GM12878 (cell line): ENCODE measurements at regions not wholly inside any gene's neighbourhood (a gene's known extent, or its start where the extent isn't known, plus 50 kb on each side); places are given as distances from the start of the nearest gene placed in this dataset.
A peak's percentile ranks its signal among the peaks of the same experiment; 100 is the strongest.

Experiments
- CEBPZ ChIP-seq: fragments of 150-350 bp; IDR thresholded peaks from 2 replicates; pipeline ENCODE4 v1.6.1; 2016; ENCODE audit warnings: low read depth, low read length
- CHD2 ChIP-seq: IDR thresholded peaks from 2 replicates; pipeline ENCODE4 v1.6.1; 2011; ENCODE audit warnings: low read depth, low read length, improper control_type of control experiment, borderline replicate concordance
- CREB1 ChIP-seq: IDR thresholded peaks from 2 replicates; pipeline ENCODE4 v1.6.1; 2012; ENCODE audit warnings: low read depth, mild to moderate bottlenecking, inconsistent platforms
- E2F8 ChIP-seq: fragments of 450-650 bp; IDR thresholded peaks from 2 replicates; pipeline ENCODE4 v1.6.1; 2018; ENCODE audit warnings: mild to moderate bottlenecking, low read depth, moderate library complexity; ENCODE audit not compliant: partially characterized antibody
- FOS ChIP-seq: IDR thresholded peaks from 3 replicates; pipeline ENCODE4 v1.6.1; 2011; ENCODE audit warnings: borderline replicate concordance; ENCODE audit not compliant: insufficient read length; ENCODE audit errors: extremely low read depth
- IKZF1 ChIP-seq: fragments of 450-650 bp; conservative IDR thresholded peaks from 2 replicates; pipeline ENCODE4 v1.6.1; 2017; ENCODE audit warnings: antibody characterized with exemption, mild to moderate bottlenecking
- IRF5 ChIP-seq: fragments of 450-650 bp; IDR thresholded peaks from 2 replicates; pipeline ENCODE4 v1.6.1; 2017; ENCODE audit warnings: borderline replicate concordance
- MYC ChIP-seq: IDR thresholded peaks from 2 replicates; pipeline ENCODE4 v1.6.1; 2011; ENCODE audit warnings: mild to moderate bottlenecking, low read length, moderate library complexity, inconsistent platforms; ENCODE audit not compliant: insufficient read depth, insufficient replicate concordance, insufficient read length, severe bottlenecking
- NBN ChIP-seq: fragments of 450-650 bp; IDR thresholded peaks from 2 replicates; pipeline ENCODE4 v1.6.1; 2016
- NFYA ChIP-seq: IDR thresholded peaks from 2 replicates; pipeline ENCODE4 v1.6.1; 2011; ENCODE audit warnings: low read depth, mild to moderate bottlenecking, low read length, improper control_type of control experiment, borderline replicate concordance
- PAX8 ChIP-seq: fragments of 450-650 bp; IDR thresholded peaks from 2 replicates; pipeline ENCODE4 v1.6.1; 2017; ENCODE audit warnings: mild to moderate bottlenecking, moderate library complexity
- PBX3 ChIP-seq: IDR thresholded peaks from 2 replicates; pipeline ENCODE4 v1.6.1; 2011; ENCODE audit warnings: mild to moderate bottlenecking, low read depth, low read length, moderate library complexity; ENCODE audit not compliant: insufficient replicate concordance
- POU2F2 ChIP-seq: IDR thresholded peaks from 3 replicates; pipeline ENCODE4 v1.6.1; 2011; ENCODE audit warnings: low read depth, mild to moderate bottlenecking, low read length, borderline replicate concordance
- RB1 ChIP-seq: fragments of 450-650 bp; formaldehyde crosslinking; IDR thresholded peaks from 2 replicates; pipeline ENCODE4 v1.6.1; 2017; ENCODE audit warnings: mild to moderate bottlenecking, borderline replicate concordance
- RFX5 ChIP-seq: IDR thresholded peaks from 2 replicates; pipeline ENCODE4 v1.6.1; 2011; ENCODE audit warnings: low read depth, low read length, improper control_type of control experiment
- STAT3 ChIP-seq: IDR thresholded peaks from 2 replicates; pipeline ENCODE4 v1.6.1; 2011; ENCODE audit warnings: low read depth, low read length, improper control_type of control experiment
- ZNF217 ChIP-seq: fragments of 450-650 bp; IDR thresholded peaks from 2 replicates; pipeline ENCODE4 v1.6.1; 2017; ENCODE audit warnings: antibody characterized with exemption, mild to moderate bottlenecking
- ZNF687 ChIP-seq: fragments of 450-650 bp; IDR thresholded peaks from 2 replicates; pipeline ENCODE4 v1.6.1; 2017; ENCODE audit warnings: mild to moderate bottlenecking, moderate library complexity

GRCh38 chr7:30214651-30215137 is 69.7 kb upstream of the ZNRF2 start (continued):
- no peak for TF ChIP-seq CEBPZ
- TF ChIP-seq PBX3 = no peak
- no peak for TF ChIP-seq FOS
- no peak for TF ChIP-seq PAX8
- peak; percentile 65 for TF ChIP-seq IKZF1
- TF ChIP-seq CHD2 = no peak
- TF ChIP-seq E2F8 = no peak
- no peak for TF ChIP-seq POU2F2
- TF ChIP-seq RFX5 = no peak
- TF ChIP-seq CREB1 = no peak
- TF ChIP-seq STAT3 = no peak
- TF ChIP-seq NFYA = no peak
- TF ChIP-seq NBN = peak; percentile 86
- no peak for TF ChIP-seq MYC
- TF ChIP-seq IRF5 = no peak
- TF ChIP-seq ZNF687 = no peak
- TF ChIP-seq RB1 = no peak
- peak; percentile 100 for TF ChIP-seq ZNF217
